H1 (cell line): ENCODE measurements at regions not wholly inside any gene's neighbourhood (a gene's known extent, or its start where the extent isn't known, plus 50 kb on each side); places are given as distances from the start of the nearest gene placed in this dataset.
"Not testable (repeated sequence)": the region's sequence is repeated elsewhere in the genome, so short reads cannot be mapped to it uniquely, and the experiment has no call there.

Source experiments
- CTCF ChIA-PET: fragments of 300-600 bp; sonication (Branson Sonifier 250); formaldehyde crosslinking; loops from one replicate; lab custom pipeline; 2021; ENCODE audit not compliant: partially characterized antibody; lab: Charles Lee
- POLR2A ChIA-PET: fragments of 300-600 bp; sonication (Branson Sonifier 250); formaldehyde crosslinking; loops from one replicate; lab custom pipeline; 2021; ENCODE audit warnings: inconsistent platforms; ENCODE audit not compliant: partially characterized antibody; lab: Charles Lee
- DNase-seq, 2 experiments: peaks; one replicate each; pipeline versions ENCODE4 v3.0.0 to v3.0.0-alpha.2; 2010 to 2022; ENCODE audit warnings: low spot score in 2 of 2, low read depth in 1 of 2, mixed read lengths in 1 of 2
- FAIRE-seq: peaks from 2 replicates; lab custom pipeline; 2011; peaks lifted over from hg19 to GRCh38; lab: Jason Lieb, UNC
- H2AFZ ChIP-seq: 2 replicates; pipeline ENCODE4 v1.8.1; 2012; ENCODE audit warnings: low read length, inconsistent platforms
- H2AK5ac ChIP-seq: 2 replicates; pipeline ENCODE4 v1.6.1; 2013; ENCODE audit warnings: low read depth, low read length
- H2BK120ac ChIP-seq: replicated peaks from 2 replicates; pipeline ENCODE3; 2013; ENCODE audit warnings: low read depth, low read length, inconsistent platforms
- H2BK12ac ChIP-seq: 2 replicates; pipeline ENCODE4 v1.6.1; 2013; ENCODE audit warnings: low read depth, low read length
- H2BK15ac ChIP-seq: 2 replicates; pipeline ENCODE4 v1.6.1; 2013; ENCODE audit warnings: low read length
- H2BK20ac ChIP-seq: 2 replicates; pipeline ENCODE4 v1.6.1; 2013; ENCODE audit warnings: low read length
- H2BK5ac ChIP-seq: 2 replicates; pipeline ENCODE4 v1.6.1; 2013; ENCODE audit warnings: low read depth, low read length
- H3K14ac ChIP-seq: 2 replicates; pipeline ENCODE4 v1.6.1; 2013; ENCODE audit warnings: inconsistent platforms; ENCODE audit not compliant: insufficient read length
- H3K18ac ChIP-seq: 2 replicates; pipeline ENCODE4 v1.6.1; 2013; ENCODE audit warnings: low read length; ENCODE audit errors: extremely low read depth
- H3K23ac ChIP-seq: 2 replicates; pipeline ENCODE4 v1.6.1; 2013; ENCODE audit warnings: inconsistent platforms; ENCODE audit not compliant: insufficient read length
- H3K23me2 ChIP-seq: 2 replicates; pipeline ENCODE4 v1.6.1; 2013; ENCODE audit warnings: low read depth, low read length
- H3K27ac ChIP-seq: 2 replicates; pipeline ENCODE4 v1.6.1; 2011; ENCODE audit warnings: low read depth, low read length, inconsistent platforms
- H3K27me3 ChIP-seq, 4 experiments: replicated peaks in 1 of 4; 1 replicate in 1 of 4; 2 replicates in 3 of 4; pipeline versions ENCODE4 v1.6.1 to v1.8.1; 2011 to 2013; ENCODE audit warnings: low read length in 3 of 4, mild to moderate bottlenecking in 3 of 4, inconsistent platforms in 2 of 4, mixed read lengths in 2 of 4, moderate library complexity in 1 of 4; ENCODE audit not compliant: control insufficient read depth in 3 of 4, insufficient read depth in 3 of 4; ENCODE audit errors: extremely low read depth in 1 of 4
- H3K36me3 ChIP-seq, 4 experiments: 2 replicates each; pipeline versions ENCODE4 v1.6.1 to v1.8.1; 2011 to 2013; ENCODE audit warnings: mild to moderate bottlenecking in 4 of 4, low read length in 3 of 4, moderate library complexity in 2 of 4, control low read depth in 1 of 4, inconsistent platforms in 1 of 4; ENCODE audit not compliant: insufficient read depth in 4 of 4, control insufficient read depth in 2 of 4
- H3K4ac ChIP-seq: replicated peaks from 2 replicates; pipeline ENCODE3; 2013; ENCODE audit warnings: low read length, low read depth, mixed read lengths, inconsistent platforms; ENCODE audit not compliant: insufficient read length
- H3K4me1 ChIP-seq, 4 experiments: replicated peaks in 1 of 4; 1 replicate in 1 of 4; 2 replicates in 3 of 4; pipeline versions ENCODE4 v1.6.1 to v1.8.1; 2011 to 2013; ENCODE audit warnings: low read length in 3 of 4, inconsistent platforms in 2 of 4, mixed read lengths in 1 of 4; ENCODE audit not compliant: insufficient read depth in 4 of 4, control insufficient read depth in 3 of 4
- H3K4me2 ChIP-seq, 2 experiments: 2 replicates each; pipeline versions ENCODE4 v1.6.1 to v1.8.1; 2011 to 2013; ENCODE audit warnings: low read depth in 2 of 2, low read length in 2 of 2, control low read depth in 1 of 2, inconsistent platforms in 1 of 2, mild to moderate bottlenecking in 1 of 2; ENCODE audit not compliant: insufficient read depth in 1 of 2
- H3K4me3 ChIP-seq, 4 experiments: fragments of 200-600, 300-600 bp in 1 of 4; sonication (generic), shearing (Covaris generic), sonication (Bioruptor Twin) in 1 of 4; 2 replicates each; pipeline versions ENCODE4 v1.5.1 to v1.8.1; 2011 to 2016; ENCODE audit warnings: low read length in 4 of 4, low read depth in 3 of 4, control low read depth in 2 of 4, inconsistent platforms in 2 of 4, mild to moderate bottlenecking in 2 of 4, mixed read lengths in 1 of 4, moderate library complexity in 1 of 4; ENCODE audit not compliant: insufficient read depth in 2 of 4; ENCODE audit errors: extremely low read depth in 1 of 4
- H3K56ac ChIP-seq: replicated peaks from 2 replicates; pipeline ENCODE3; 2013; ENCODE audit warnings: low read depth, mild to moderate bottlenecking, mixed read lengths, low read length, inconsistent platforms; ENCODE audit not compliant: insufficient read length
- H3K79me1 ChIP-seq: 2 replicates; pipeline ENCODE4 v1.6.1; 2013; ENCODE audit warnings: low read depth, low read length, control low read depth
- H3K79me2 ChIP-seq, 2 experiments: 2 replicates each; pipeline versions ENCODE4 v1.6.1 to v1.8.1; 2012 to 2013; ENCODE audit warnings: low read length in 2 of 2, mild to moderate bottlenecking in 2 of 2, inconsistent platforms in 1 of 2; ENCODE audit not compliant: insufficient read depth in 2 of 2, control insufficient read depth in 1 of 2
- H3K9ac ChIP-seq, 4 experiments: replicated peaks in 1 of 4; 1 replicate in 1 of 4; 2 replicates in 3 of 4; pipeline versions ENCODE4 v1.6.1 to v1.8.1; 2011 to 2013; ENCODE audit warnings: low read depth in 3 of 4, low read length in 3 of 4, control low read depth in 2 of 4, mild to moderate bottlenecking in 2 of 4, moderate library complexity in 2 of 4, inconsistent platforms in 1 of 4; ENCODE audit errors: extremely low read depth in 1 of 4
- H3K9me3 ChIP-seq, 2 experiments: 2 replicates each; pipeline versions ENCODE4 v1.6.1 to v1.8.1; 2012 to 2013; ENCODE audit warnings: mild to moderate bottlenecking in 2 of 2, moderate library complexity in 2 of 2, control low read depth in 1 of 2, inconsistent platforms in 1 of 2, low read depth in 1 of 2, low read length in 1 of 2, mixed read lengths in 1 of 2; ENCODE audit not compliant: insufficient read depth in 2 of 2
- H4K20me1 ChIP-seq, 2 experiments: replicated peaks in 1 of 2; 2 replicates each; pipeline versions ENCODE3 to v1.8.1; 2011 to 2013; ENCODE audit warnings: inconsistent platforms in 2 of 2, low read length in 2 of 2, mild to moderate bottlenecking in 1 of 2; ENCODE audit not compliant: insufficient read depth in 2 of 2, control insufficient read depth in 1 of 2
- H4K5ac ChIP-seq: 2 replicates; pipeline ENCODE4 v1.6.1; 2013; ENCODE audit warnings: low read length, low read depth, mixed read lengths, inconsistent platforms; ENCODE audit not compliant: insufficient read length
- H4K8ac ChIP-seq: 2 replicates; pipeline ENCODE4 v1.8.0; 2013; ENCODE audit warnings: mild to moderate bottlenecking, moderate library complexity, low read length, inconsistent platforms; ENCODE audit not compliant: insufficient read depth; ENCODE audit errors: extremely low read depth
- H4K91ac ChIP-seq: replicated peaks from 2 replicates; pipeline ENCODE3; 2013; ENCODE audit warnings: low read length, mixed read lengths, inconsistent platforms; ENCODE audit not compliant: insufficient read length
- WGBS, 2 experiments: shearing (Covaris generic) in 1 of 2; methylation state at CpG; one replicate each; pipeline versions ENCODE4 v1.1.6 to v1.1.7; 2013 to 2015; ENCODE audit warnings: low lambda C conversion rate in 2 of 2, mixed read lengths in 2 of 2, inconsistent platforms in 1 of 2, low coverage in 1 of 2, missing lambda C conversion rate in 1 of 2; ENCODE audit not compliant: insufficient replicate concordance in 2 of 2, insufficient coverage in 1 of 2, insufficient read length in 1 of 2; ENCODE audit errors: extremely low coverage in 1 of 2, missing lambda C conversion rate in 1 of 2; 5-methylcytosine and 5-hydroxymethylcytosine counted together

DNA sequence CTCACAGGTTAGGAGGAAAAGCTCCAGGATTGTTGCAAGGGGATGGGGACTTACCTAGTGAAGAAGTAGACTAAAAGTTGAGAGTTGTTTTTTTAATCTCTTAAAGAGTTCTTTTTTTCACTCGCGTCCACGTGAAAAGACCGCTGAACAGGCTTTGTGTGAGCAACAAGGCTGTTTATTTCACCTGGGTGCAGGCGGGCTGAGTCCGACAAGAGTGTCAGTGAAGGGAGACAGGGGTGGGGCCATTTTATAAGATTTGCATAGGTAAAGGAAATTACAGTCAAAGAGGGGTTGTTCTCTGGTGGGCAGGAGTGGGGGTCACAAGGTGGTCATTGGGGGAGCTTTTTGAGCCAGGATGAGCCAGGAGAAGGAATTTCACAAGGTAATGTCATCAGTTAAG, 249.7 kb downstream of the USP25 start:
- FAIRE-seq, H3K23ac ChIP-seq, H3K27ac ChIP-seq, H2BK12ac ChIP-seq, H4K91ac ChIP-seq, H2BK5ac ChIP-seq, H3K79me2 ChIP-seq, DNase-seq, POLR2A ChIA-PET, H2BK120ac ChIP-seq, H3K9me3 ChIP-seq, H4K20me1 ChIP-seq, H3K9ac ChIP-seq, H3K23me2 ChIP-seq, H3K4ac ChIP-seq, H3K36me3 ChIP-seq, H3K27me3 ChIP-seq, H2AFZ ChIP-seq, H3K56ac ChIP-seq, H2BK20ac ChIP-seq, H3K4me2 ChIP-seq, H3K4me3 ChIP-seq, H4K8ac ChIP-seq, H2BK15ac ChIP-seq, H3K79me1 ChIP-seq, H4K5ac ChIP-seq, H3K18ac ChIP-seq, H3K14ac ChIP-seq, H2AK5ac ChIP-seq, H3K4me1 ChIP-seq: not testable (repeated sequence)
- CTCF ChIA-PET = interaction anchor here (0.8 kb wide), 1 partner anchor 23 kb away, joined by 4 read pairs; no protein-coding TSS in a partner anchor
- WGBS, 2 experiments = 93% methylated on average over 6 of the region's 6 CpGs; no CpG with 5 or more reads in 1 of the 2 experiments
